OCI-LY1 (cell line): ENCODE measurements at regions not wholly inside any gene's neighbourhood (a gene's known extent, or its start where the extent isn't known, plus 50 kb on each side); places are given as distances from the start of the nearest gene placed in this dataset.

Experiments
- H2AFZ ChIP-seq: fragments of 200-600 bp; sonication (generic), shearing (Covaris generic); 2 replicates; pipeline ENCODE4 v1.6.0; 2014; ENCODE audit warnings: antibody characterized with exemption, mild to moderate bottlenecking, low read length
- H3F3A ChIP-seq: fragments of 200-600 bp; sonication (generic), shearing (Covaris generic); 2 replicates; pipeline ENCODE4 v1.6.0; 2014; ENCODE audit warnings: mild to moderate bottlenecking, antibody characterized with exemption, low read length, moderate library complexity; ENCODE audit not compliant: insufficient read depth
- H3K27ac ChIP-seq: fragments of 200-600 bp; sonication (generic); 2 replicates; pipeline ENCODE4 v1.5.1; 2014; ENCODE audit warnings: low read length, mixed run types, mild to moderate bottlenecking, low read depth; ENCODE audit not compliant: poor library complexity, severe bottlenecking
- H3K27me3 ChIP-seq: fragments of 200-600 bp; sonication (generic); 2 replicates; pipeline ENCODE4 v1.6.0; 2014; ENCODE audit warnings: antibody characterized with exemption, mild to moderate bottlenecking, low read length, moderate library complexity; ENCODE audit not compliant: insufficient read depth
- H3K36me3 ChIP-seq: fragments of 200-600 bp; sonication (generic); 2 replicates; pipeline ENCODE4 v1.6.1; 2014; ENCODE audit warnings: mild to moderate bottlenecking, antibody characterized with exemption, low read length, moderate library complexity, mixed read lengths; ENCODE audit not compliant: insufficient read depth
- H3K4me1 ChIP-seq: fragments of 200-600 bp; sonication (generic); 2 replicates; pipeline ENCODE4 v1.5.1; 2014; ENCODE audit warnings: mild to moderate bottlenecking, low read length, moderate library complexity; ENCODE audit not compliant: insufficient read depth, severe bottlenecking
- H3K4me2 ChIP-seq: fragments of 200-600 bp; sonication (generic), shearing (Covaris generic); 2 replicates; pipeline ENCODE4 v1.6.1; 2014; ENCODE audit warnings: low read length
- H3K4me3 ChIP-seq: fragments of 200-600 bp; sonication (generic); 2 replicates; pipeline ENCODE4 v1.5.1; 2014; ENCODE audit warnings: low read length, low read depth, mild to moderate bottlenecking, mixed read lengths; ENCODE audit not compliant: poor library complexity, severe bottlenecking
- H3K79me2 ChIP-seq: fragments of 200-600 bp; shearing (Covaris generic); 2 replicates; pipeline ENCODE4 v1.6.1; 2016; ENCODE audit warnings: mixed run types, low read length, mixed read lengths; ENCODE audit not compliant: insufficient read depth
- H3K9ac ChIP-seq: fragments of 200-600 bp; sonication (generic), shearing (Covaris generic); 2 replicates; pipeline ENCODE4 v1.6.1; 2014; ENCODE audit warnings: mild to moderate bottlenecking, low read length, mixed read lengths
- H3K9me2 ChIP-seq: fragments of 200-600 bp; sonication (generic), shearing (Covaris generic); 2 replicates; pipeline ENCODE4 v1.6.1; 2014; ENCODE audit warnings: low read depth, mild to moderate bottlenecking, low read length, mixed read lengths
- H3K9me3 ChIP-seq: fragments of 200-600 bp; shearing (Covaris generic); 2 replicates; pipeline ENCODE4 v1.6.1; 2014; ENCODE audit warnings: low read length, mixed read lengths
- H4K20me1 ChIP-seq: fragments of 200-600 bp; sonication (generic), shearing (Covaris generic); 2 replicates; pipeline ENCODE4 v1.6.0; 2016; ENCODE audit warnings: mild to moderate bottlenecking, low read length; ENCODE audit not compliant: insufficient read depth
- EZH2 ChIP-seq: fragments of 200-600 bp; sonication (generic), shearing (Covaris generic); IDR thresholded peaks from 2 replicates; pipeline ENCODE4 v1.8.0; 2017; ENCODE audit warnings: borderline replicate concordance, mixed run types, mild to moderate bottlenecking, antibody characterized with exemption, low read length, moderate library complexity, mixed read lengths
- TF ChIP-seq, protein P1 (sequence below): fragments of 200-600 bp; sonication (generic), shearing (Covaris generic); IDR thresholded peaks from 2 replicates; pipeline ENCODE4 v1.5.1; 2017; ENCODE audit warnings: mild to moderate bottlenecking, antibody characterized with exemption, low read length, moderate library complexity, mixed read lengths

- H3K79me2 ChIP-seq: no peaks in the 10 kb centered on the region
- no peaks in the 10 kb centered on the region for H3K9me2 ChIP-seq
- no peaks in the 10 kb centered on the region for H4K20me1 ChIP-seq
- H3K36me3 ChIP-seq: no peaks in the 10 kb centered on the region
- H3K4me1 ChIP-seq: no peaks in the 10 kb centered on the region
- no peaks in the 10 kb centered on the region for H3K27me3 ChIP-seq
- H3K9me3 ChIP-seq: no peaks in the 10 kb centered on the region
- no peak overlapping the region for H3K4me2 ChIP-seq
- no peak overlapping the region for H2AFZ ChIP-seq
- no peak overlapping the region for H3K4me3 ChIP-seq
- TF ChIP-seq EZH2: no peak
- TF ChIP-seq, protein P1, sequence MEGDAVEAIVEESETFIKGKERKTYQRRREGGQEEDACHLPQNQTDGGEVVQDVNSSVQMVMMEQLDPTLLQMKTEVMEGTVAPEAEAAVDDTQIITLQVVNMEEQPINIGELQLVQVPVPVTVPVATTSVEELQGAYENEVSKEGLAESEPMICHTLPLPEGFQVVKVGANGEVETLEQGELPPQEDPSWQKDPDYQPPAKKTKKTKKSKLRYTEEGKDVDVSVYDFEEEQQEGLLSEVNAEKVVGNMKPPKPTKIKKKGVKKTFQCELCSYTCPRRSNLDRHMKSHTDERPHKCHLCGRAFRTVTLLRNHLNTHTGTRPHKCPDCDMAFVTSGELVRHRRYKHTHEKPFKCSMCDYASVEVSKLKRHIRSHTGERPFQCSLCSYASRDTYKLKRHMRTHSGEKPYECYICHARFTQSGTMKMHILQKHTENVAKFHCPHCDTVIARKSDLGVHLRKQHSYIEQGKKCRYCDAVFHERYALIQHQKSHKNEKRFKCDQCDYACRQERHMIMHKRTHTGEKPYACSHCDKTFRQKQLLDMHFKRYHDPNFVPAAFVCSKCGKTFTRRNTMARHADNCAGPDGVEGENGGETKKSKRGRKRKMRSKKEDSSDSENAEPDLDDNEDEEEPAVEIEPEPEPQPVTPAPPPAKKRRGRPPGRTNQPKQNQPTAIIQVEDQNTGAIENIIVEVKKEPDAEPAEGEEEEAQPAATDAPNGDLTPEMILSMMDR: no peak
- H3K9ac ChIP-seq: no peak overlapping the region
- no peaks in the 10 kb centered on the region for H3F3A ChIP-seq
- H3K27ac ChIP-seq: no peak overlapping the region
Measured at GRCh38 chr12:76701690-76702089, 62.2 kb upstream of the ZDHHC17 start.

DNA sequence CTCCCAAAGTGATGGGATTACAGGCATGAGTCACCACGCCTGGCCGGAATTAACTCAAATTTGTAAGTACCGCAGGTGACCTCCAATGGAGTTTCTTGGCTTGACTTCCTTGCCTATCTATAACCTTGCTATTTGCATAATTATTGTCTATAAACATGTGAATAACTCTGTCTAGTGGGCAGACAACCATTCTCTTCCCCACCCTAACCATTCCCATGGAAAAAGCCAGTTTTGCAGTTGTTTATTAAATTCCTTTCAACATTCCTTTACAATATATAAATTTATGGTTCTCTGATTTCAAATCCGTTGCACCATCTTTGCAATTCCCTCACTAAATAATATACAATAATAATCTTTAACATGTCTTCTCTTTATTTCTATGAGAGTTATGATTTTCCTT, 61.0 kb upstream of the ZDHHC17 start:
- no peaks in the 10 kb centered on the region for H3K27me3 ChIP-seq
- no peaks in the 10 kb centered on the region for H3K36me3 ChIP-seq
- H3K4me2 ChIP-seq: no peak overlapping the region
- H3F3A ChIP-seq: no peaks in the 10 kb centered on the region
- no peaks in the 10 kb centered on the region for H3K79me2 ChIP-seq
- H4K20me1 ChIP-seq: no peaks in the 10 kb centered on the region
- H3K4me3 ChIP-seq: no peak overlapping the region
- no peak overlapping the region for H2AFZ ChIP-seq
- H3K27ac ChIP-seq: no peak overlapping the region
- H3K9me2 ChIP-seq: no peaks in the 10 kb centered on the region
- H3K4me1 ChIP-seq: no peaks in the 10 kb centered on the region
- TF ChIP-seq, protein P1: no peak
- TF ChIP-seq EZH2: no peak
- no peak overlapping the region for H3K9ac ChIP-seq
- H3K9me3 ChIP-seq: no peaks in the 10 kb centered on the region

DNA sequence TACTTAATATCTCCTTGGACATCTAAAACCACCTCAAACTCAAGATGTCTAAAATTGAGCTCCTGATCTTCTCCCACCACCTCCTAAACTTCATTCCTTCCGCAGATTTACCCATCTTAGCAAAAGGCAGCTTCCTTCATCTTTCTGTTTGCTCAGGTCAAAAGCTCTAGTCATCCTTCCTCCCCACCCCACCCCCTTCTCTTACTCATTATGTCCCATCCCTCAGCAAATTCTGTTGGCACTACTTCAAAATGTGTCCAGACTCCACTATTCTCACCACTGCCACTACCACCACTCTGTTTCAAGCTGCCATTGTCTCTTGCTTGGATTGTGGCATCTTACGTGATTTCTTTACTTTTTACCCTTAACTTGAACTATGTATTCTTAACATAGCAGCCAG, 59.2 kb upstream of the ZDHHC17 start:
- H3K4me2 ChIP-seq: no peak overlapping the region
- TF ChIP-seq EZH2: no peak
- TF ChIP-seq, protein P1: no peak
- no peaks in the 10 kb centered on the region for H3K4me1 ChIP-seq
- H3K79me2 ChIP-seq: no peaks in the 10 kb centered on the region
- no peak overlapping the region for H2AFZ ChIP-seq
- H3F3A ChIP-seq: no peaks in the 10 kb centered on the region
- H4K20me1 ChIP-seq: no peaks in the 10 kb centered on the region
- no peaks in the 10 kb centered on the region for H3K27me3 ChIP-seq
- H3K9me3 ChIP-seq: no peaks in the 10 kb centered on the region
- H3K27ac ChIP-seq: no peak overlapping the region
- no peaks in the 10 kb centered on the region for H3K36me3 ChIP-seq
- no peak overlapping the region for H3K4me3 ChIP-seq
- H3K9me2 ChIP-seq: no peaks in the 10 kb centered on the region
- H3K9ac ChIP-seq: no peak overlapping the region
